NCI-H187 treated with DMSO at 0.1 percent for 48 hours (cell line): ENCODE measurements at regions not wholly inside any gene's neighbourhood (a gene's known extent, or its start where the extent isn't known, plus 50 kb on each side); places are given as distances from the start of the nearest gene placed in this dataset.
"Not testable (repeated sequence)": the region's sequence is repeated elsewhere in the genome, so short reads cannot be mapped to it uniquely, and the experiment has no call there.

Experiments used
- DNase-seq: peaks from one replicate; lab custom pipeline; 2025; lab: John Stamatoyannopoulos, UW

DNA sequence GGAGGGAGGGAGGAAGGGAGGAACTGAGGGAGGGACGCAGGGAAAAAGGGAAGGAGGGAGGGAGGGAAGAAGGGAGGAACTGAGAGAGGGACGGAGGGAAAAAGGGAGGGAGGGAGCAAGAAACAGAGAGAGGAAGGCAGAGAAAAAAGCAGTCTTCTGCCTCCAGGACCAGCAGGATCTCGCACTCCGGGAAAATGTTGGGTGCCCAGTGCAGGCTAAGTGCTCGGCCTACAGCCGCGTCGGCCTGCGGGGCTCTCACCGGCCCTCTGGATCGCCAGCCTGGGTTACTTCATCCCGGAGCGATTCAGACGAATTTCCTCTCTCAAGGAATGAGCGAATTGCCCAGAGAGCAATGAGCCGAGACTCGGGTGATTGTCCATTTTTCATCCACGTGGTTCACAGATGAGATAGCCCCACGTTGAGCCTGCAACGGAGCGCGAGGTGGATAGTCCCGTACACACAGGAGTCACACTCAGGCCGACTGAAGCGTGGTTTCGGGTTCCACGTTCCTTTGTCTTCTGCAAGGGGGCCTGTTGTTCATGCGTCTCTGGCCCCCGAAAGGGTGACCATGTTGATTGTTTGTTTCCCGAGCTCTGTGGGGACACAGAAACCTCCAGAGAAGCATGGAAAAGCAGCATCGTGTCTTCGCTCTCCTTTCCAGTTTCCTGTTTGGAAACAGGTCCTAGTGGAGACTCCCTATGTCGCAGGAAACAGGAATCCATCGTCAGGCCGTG is 1937.1 kb upstream of the DEFB115 start:
- not testable (repeated sequence) for DNase-seq

- DNase-seq: not testable (repeated sequence)
Measured at GRCh38 chr20:29323631-29324515, 1933.6 kb upstream of the DEFB115 start.

- DNase-seq: not testable (repeated sequence)
Measured at GRCh38 chr20:29324516-29325303, 1932.8 kb upstream of the DEFB115 start.

- no peak for DNase-seq
Measured at GRCh38 chr20:29325304-29325640, 1932.2 kb upstream of the DEFB115 start.

DNA sequence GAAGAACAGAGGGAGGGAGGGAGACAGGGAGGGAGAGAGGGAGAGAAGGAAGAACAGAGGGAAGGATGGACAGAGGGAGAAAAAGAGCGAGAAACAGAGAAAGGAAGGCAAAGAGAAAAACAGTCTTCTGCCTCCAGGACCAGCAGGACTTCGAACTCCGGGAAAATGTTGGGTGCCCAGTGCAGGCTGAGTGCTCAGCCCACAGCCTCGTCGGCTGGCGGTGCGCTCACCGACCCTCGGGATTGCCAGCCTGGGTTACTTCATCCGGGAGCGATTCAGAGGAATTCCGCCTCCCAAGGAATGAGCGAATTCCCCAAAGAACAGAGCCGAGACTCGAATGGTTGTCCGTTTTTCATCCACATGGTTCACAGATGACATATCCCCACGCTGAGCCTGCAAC is 1931.7 kb upstream of the DEFB115 start:
- not testable (repeated sequence) for DNase-seq

- DNase-seq: no peak
Measured at GRCh38 chr20:29326376-29327070, 1930.9 kb upstream of the DEFB115 start.

- DNase-seq: not testable (repeated sequence)
Measured at GRCh38 chr20:29327600-29328420, 1929.7 kb upstream of the DEFB115 start.

GRCh38 chr20:29330429-29331115 is 1926.9 kb upstream of the DEFB115 start:
- not testable (repeated sequence) for DNase-seq

GRCh38 chr20:29349836-29350235 is 1907.6 kb upstream of the DEFB115 start:
- no peak for DNase-seq

DNA sequence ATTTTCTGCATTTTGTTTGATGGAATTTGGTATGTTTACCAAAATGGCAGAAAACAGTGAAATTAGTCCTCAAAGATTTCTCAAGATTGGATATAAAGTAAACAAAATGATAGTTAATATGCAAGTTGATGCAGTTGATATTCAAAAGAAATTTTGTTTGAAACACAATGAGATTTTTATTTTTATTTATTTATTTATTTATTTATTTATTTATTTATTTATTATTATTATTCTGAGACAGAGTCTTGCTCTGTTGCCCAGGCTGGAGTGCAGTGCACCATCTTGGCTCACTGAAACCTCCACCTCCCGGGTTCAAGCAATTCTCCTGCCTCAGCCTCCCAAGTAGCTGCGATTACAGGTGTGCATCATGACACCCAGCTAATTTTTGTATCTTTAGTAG is 1881.5 kb upstream of the DEFB115 start:
- not testable (repeated sequence) for DNase-seq

DNA sequence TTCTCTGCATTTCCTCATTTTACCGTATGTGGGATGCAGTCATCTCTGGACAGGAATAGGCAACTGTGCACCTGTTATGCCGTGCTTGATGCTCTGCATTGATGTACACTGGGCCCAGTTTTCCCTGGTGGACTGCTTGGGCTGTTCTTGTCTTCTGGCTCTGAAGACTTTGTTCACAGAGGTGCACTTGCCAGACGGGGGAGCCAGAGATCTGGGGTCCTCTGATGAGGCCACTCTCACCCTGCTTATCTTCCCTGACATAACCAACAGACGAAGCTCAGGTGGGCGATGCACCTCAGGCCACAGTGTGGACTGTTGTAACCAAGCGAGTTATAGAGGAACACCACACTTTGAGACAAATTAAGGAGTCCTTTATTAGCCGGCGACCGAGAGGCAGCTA is 1864.6 kb upstream of the DEFB115 start:
- not testable (repeated sequence) for DNase-seq

- DNase-seq: no peak
Measured at GRCh38 chr20:29408034-29408695, 1849.3 kb upstream of the DEFB115 start.

GRCh38 chr20:29408707-29409106 is 1848.8 kb upstream of the DEFB115 start:
- DNase-seq: not testable (repeated sequence)

DNA sequence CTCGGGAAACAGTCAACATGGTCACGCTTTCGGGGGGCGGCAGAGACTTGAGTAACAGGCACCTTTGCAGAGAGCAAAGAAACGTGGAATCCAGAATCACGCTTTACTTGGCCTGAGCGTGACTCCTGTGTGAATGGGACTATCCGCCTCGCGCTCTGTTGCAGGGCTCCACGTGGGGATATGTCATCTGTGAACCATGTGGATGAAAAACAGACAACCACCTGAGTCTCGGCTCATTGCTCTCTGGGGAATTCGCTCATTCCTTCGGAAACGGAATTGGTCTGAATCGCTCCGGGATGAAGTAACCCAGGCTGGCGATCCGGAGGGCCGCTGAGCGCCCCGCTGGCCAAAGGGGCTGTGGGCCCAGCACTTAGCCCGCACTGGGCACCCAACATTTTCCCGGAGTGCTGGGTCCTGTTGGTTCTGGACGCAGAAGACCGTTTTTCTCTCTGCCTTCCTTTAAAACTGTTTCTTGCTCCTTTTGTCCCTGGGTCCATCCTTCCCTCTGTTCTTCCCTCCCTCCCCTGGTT is 1848.2 kb upstream of the DEFB115 start:
- not testable (repeated sequence) for DNase-seq

- no peak for DNase-seq
Measured at GRCh38 chr20:29409833-29410805, 1847.3 kb upstream of the DEFB115 start.

DNA sequence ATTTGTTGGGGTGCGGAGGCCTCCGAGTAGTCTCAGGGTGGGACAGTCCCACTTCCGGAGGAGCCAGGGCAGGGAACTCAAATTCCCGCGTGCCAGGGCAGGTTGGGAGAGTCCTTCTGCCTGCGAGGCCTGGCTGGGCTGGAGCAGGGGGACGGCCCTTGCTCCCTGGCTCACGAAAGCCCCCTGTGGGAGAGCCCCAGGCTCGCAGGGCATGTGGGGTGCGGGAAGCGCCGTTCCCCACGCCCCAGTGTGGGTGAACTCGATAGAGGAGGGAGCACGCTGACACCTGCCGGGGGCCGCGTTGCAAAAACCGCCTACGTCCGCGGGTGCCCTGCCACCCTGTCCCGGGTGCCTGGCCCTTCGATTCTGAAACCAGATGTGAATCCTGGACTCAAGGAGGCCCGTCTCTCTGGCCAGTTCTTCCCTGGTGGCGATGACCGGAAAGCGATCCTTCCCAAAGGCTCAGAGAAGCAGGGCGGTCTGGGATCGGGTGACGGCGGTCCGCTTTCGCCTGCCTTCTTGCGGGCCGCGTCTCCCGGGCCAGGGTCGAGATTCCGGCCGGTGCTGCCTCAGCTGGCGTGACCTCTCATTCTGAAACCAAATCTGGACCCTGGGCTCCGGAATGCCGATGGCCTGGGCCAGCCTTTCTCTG is 1846.5 kb upstream of the DEFB115 start:
- DNase-seq: no peak

DNA sequence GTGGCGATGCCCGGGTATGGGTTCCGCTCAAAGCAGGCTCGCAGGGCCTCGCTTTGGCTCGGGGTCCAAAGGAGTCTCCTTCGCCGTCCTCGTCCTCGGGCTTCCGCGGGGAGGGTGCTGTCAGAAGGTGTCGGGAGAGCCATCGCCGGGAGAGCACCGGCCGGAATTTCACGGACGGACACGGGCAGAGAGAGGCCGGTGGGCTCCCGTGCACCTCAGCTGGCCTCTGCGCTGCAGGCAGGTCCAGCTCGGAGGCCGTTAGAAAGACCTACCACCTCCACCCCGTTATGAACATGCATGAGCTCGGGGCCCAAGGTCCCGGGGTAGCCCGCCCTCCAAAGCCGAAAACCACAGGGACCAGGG is 1846.0 kb upstream of the DEFB115 start:
- DNase-seq: not testable (repeated sequence)

DNA sequence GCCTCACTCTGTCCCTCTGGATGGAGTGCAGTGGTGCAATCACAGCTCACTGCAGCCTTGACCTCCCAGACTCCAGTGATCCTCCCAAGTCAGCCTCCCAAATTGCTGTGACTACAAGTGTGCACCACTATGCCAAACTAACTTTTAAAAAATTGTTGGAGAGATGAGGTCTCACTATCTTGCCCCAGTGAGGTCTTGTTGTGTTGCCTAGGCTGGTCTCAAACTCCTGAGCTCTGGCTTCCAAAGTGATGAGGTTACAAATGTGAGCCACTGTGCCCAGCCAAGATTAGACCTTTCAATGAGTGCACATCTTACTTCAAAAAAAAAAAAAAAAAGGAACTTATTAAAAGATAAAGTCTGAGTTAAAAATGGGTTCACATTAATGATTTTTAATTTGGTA is 1838.1 kb upstream of the DEFB115 start:
- no peak for DNase-seq
